HL-60 (cell line): ENCODE measurements at regions not wholly inside any gene's neighbourhood (a gene's known extent, or its start where the extent isn't known, plus 50 kb on each side); places are given as distances from the start of the nearest gene placed in this dataset.

ENCODE experiments used
- GABPA ChIP-seq: IDR thresholded peaks from 2 replicates; pipeline ENCODE4 v1.6.1; 2012; ENCODE audit warnings: low read depth
- TF ChIP-seq, protein P1 (sequence below): IDR thresholded peaks from one replicate; pipeline ENCODE4 v1.5.1; 2011; ENCODE audit warnings: low read length, control low read depth, inconsistent platforms; ENCODE audit not compliant: insufficient read depth

DNA sequence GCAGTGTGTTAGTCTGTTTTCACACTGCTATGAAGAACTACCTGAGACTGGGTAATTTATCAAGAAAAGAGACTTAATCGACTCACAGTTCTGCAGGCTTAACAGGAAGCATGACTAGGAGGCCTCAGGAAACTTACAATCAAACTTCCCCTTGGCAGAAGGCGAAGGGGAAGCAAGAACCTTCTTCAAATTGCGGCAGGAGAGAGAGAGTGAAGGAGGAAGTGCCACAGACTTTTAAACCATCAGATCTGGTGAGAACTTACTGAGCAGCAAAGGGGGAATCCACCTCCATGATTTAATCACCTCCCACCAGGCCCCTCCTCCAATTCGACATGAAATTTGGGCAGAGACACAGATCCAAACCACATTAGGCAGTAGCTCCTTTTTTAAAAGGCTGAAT, 59.2 kb upstream of the LEF1 start:
- TF ChIP-seq, protein P1, sequence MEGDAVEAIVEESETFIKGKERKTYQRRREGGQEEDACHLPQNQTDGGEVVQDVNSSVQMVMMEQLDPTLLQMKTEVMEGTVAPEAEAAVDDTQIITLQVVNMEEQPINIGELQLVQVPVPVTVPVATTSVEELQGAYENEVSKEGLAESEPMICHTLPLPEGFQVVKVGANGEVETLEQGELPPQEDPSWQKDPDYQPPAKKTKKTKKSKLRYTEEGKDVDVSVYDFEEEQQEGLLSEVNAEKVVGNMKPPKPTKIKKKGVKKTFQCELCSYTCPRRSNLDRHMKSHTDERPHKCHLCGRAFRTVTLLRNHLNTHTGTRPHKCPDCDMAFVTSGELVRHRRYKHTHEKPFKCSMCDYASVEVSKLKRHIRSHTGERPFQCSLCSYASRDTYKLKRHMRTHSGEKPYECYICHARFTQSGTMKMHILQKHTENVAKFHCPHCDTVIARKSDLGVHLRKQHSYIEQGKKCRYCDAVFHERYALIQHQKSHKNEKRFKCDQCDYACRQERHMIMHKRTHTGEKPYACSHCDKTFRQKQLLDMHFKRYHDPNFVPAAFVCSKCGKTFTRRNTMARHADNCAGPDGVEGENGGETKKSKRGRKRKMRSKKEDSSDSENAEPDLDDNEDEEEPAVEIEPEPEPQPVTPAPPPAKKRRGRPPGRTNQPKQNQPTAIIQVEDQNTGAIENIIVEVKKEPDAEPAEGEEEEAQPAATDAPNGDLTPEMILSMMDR, result no peak
- no peak for TF ChIP-seq GABPA
